ENCODE measurements at regions not wholly inside any gene's neighbourhood (a gene's known extent, or its start where the extent isn't known, plus 50 kb on each side); places are given as distances from the start of the nearest gene placed in this dataset.

DNA sequence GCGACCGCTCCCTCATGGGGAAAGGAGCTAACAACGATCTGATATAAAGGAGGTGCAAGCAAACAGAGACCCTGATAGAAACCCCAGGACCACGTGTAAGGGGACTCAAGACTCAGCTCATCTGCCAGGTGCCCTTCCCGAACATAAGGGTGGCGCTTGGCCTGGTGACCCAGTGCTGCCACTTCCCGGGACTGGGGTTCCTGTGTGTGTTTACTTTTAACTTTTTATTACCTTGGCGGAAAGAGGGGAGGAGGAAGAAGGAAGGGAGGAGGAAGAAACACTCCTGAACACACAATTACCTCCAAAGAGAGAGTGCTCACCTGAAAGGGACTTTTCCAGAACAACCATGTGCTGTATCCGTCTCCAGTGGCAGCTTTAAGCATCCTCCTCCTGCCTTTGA is 56.5 kb upstream of the EDAR start:
- intact Hi-C loops (cut with micrococcal nuclease): no loop called here
- Histone ChIP-seq H3K9ac (replicated peaks; ENCODE audit: extremely low read depth, insufficient read depth, low read length) (no peak overlapping the region), H3K79me2 (ENCODE audit: control insufficient read depth, insufficient read depth, low read length) (no peaks in the 10 kb centered on the region), H3K27me3 (ENCODE audit: control insufficient read depth in 2 of 2, insufficient read depth in 2 of 2, low read length in 2 of 2) (peaks cover 7 to 8% of the 10 kb centered on the region in 2 experiments), H3K9me3 (replicated peaks; ENCODE audit: control insufficient read depth, insufficient read depth, low read length) (no peaks in the 10 kb centered on the region), H3K36me3 (ENCODE audit: control insufficient read depth in 2 of 2, extremely low read depth in 1 of 2, insufficient read depth in 2 of 2, low read length in 2 of 2) (no peaks in the 10 kb centered on the region), H4K20me1 (replicated peaks; ENCODE audit: control insufficient read depth, extremely low read depth, insufficient read depth, low read length) (no peaks in the 10 kb centered on the region), H3K4me1 (ENCODE audit: control insufficient read depth, extremely low read depth, insufficient read depth, low read length) (no peaks in the 10 kb centered on the region), H2AFZ (ENCODE audit: low read depth, low read length) (no peak overlapping the region), H3K9me1 (replicated peaks; ENCODE audit: control insufficient read depth, extremely low read depth, insufficient read depth, low read length) (no peaks in the 10 kb centered on the region), H3K27ac (ENCODE audit: insufficient read depth, low read depth, low read length) (no peak overlapping the region), H3K4me2 (ENCODE audit: insufficient read depth, low read length) (no peak overlapping the region), H3K4me3 (replicated peaks in 1 of 3; ENCODE audit: insufficient read depth in 1 of 3, low read depth in 1 of 3, low read length in 3 of 3) (no peak overlapping the region)
- DNase-seq (ENCODE audit: low read depth, low spot score) (no peak), FAIRE-seq (no peak)
- no TSS peak for BruUV-seq (replicated peaks)
- ChIA-PET CTCF (interaction anchor here (1.0 kb wide), 1 partner anchor 14 kb away, joined by 3 read pairs; no protein-coding TSS in a partner anchor), POLR2A (no interaction called here)
- TF ChIP-seq EZH2 (IDR thresholded peaks at IDR 0.05; ENCODE audit: borderline replicate concordance, low read depth, low read length, severe bottlenecking): no peak
- TF ChIP-seq, protein P1, sequence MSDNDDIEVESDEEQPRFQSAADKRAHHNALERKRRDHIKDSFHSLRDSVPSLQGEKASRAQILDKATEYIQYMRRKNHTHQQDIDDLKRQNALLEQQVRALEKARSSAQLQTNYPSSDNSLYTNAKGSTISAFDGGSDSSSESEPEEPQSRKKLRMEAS (IDR thresholded peaks at IDR 0.05; ENCODE audit: insufficient read depth, insufficient read length): no peak
- no peak for TF ChIP-seq JUN (IDR thresholded peaks at IDR 0.05; ENCODE audit: borderline replicate concordance, insufficient read depth, insufficient read length, low read depth)
- TF ChIP-seq POLR2A (IDR thresholded peaks at IDR 0.05; ENCODE audit: low read depth, low read length): no peak
- TF ChIP-seq, protein P2, sequence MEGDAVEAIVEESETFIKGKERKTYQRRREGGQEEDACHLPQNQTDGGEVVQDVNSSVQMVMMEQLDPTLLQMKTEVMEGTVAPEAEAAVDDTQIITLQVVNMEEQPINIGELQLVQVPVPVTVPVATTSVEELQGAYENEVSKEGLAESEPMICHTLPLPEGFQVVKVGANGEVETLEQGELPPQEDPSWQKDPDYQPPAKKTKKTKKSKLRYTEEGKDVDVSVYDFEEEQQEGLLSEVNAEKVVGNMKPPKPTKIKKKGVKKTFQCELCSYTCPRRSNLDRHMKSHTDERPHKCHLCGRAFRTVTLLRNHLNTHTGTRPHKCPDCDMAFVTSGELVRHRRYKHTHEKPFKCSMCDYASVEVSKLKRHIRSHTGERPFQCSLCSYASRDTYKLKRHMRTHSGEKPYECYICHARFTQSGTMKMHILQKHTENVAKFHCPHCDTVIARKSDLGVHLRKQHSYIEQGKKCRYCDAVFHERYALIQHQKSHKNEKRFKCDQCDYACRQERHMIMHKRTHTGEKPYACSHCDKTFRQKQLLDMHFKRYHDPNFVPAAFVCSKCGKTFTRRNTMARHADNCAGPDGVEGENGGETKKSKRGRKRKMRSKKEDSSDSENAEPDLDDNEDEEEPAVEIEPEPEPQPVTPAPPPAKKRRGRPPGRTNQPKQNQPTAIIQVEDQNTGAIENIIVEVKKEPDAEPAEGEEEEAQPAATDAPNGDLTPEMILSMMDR (IDR thresholded peaks at IDR 0.05; ENCODE audit: extremely low read depth in 1 of 2, insufficient read depth in 1 of 2, low read depth in 1 of 2, low read length in 2 of 2): no peak
- TF ChIP-seq POLR2AphosphoS5 (IDR thresholded peaks at IDR 0.05; ENCODE audit: insufficient read depth, low read depth, low read length): no peak
- no peak for TF ChIP-seq FOS (IDR thresholded peaks at IDR 0.05; ENCODE audit: borderline replicate concordance, insufficient read depth, low read length)
- no peak for TF ChIP-seq MYC (IDR thresholded peaks at IDR 0.05; ENCODE audit: low read depth, low read length)
- TF ChIP-seq GATA2 (IDR thresholded peaks at IDR 0.05; ENCODE audit: insufficient read depth, insufficient read length, low read depth, low read length): no peak
- dilution Hi-C loops (cut with MboI; ENCODE audit: extremely low pct_ligation_motif_present, low sequenced_read_pairs): no loop called here
